ENCODE measurements at regions not wholly inside any gene's neighbourhood (a gene's known extent, or its start where the extent isn't known, plus 50 kb on each side); places are given as distances from the start of the nearest gene placed in this dataset.

DNA sequence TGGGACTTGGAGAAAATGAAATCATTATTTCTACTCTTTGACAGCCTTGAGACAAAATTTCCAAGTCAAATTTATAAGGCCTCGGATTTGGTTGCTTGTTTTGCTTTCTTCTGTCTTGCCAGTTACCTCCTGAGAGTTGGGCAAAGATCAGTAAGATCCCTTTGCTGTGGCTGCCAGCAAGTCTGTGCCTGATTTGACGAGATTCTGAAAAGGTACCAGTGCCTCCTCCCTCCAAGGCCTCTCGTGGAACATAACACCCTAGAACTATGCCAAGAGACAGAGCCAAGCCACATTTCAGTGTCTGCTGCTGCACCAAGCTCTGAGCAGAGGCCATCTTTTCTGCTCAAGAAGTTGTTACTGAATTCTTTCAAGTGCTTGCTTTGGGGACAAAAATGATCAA lies 61.0 kb downstream of the GTPBP8 start:
- DNase-seq, result no peak

DNA sequence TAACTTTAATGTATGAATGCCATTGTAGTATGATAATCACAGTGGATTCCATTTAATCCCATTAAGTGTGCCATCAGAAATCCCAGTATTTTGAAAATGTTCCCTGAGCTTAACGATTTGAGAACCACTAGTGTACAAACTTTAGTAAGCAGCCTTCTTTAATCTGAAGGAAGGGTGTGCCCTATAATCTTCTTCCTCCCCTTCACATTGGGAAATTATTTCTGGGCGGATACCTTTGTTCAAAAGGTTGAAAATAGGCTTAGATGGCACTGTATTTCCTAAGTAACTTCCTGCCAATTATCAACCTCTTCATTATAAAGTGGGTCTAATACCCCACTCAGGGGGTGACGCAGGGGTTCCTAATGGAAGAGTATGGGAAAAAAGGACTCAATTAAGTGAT lies 62.4 kb downstream of the GTPBP8 start:
- no peak for DNase-seq

DNA sequence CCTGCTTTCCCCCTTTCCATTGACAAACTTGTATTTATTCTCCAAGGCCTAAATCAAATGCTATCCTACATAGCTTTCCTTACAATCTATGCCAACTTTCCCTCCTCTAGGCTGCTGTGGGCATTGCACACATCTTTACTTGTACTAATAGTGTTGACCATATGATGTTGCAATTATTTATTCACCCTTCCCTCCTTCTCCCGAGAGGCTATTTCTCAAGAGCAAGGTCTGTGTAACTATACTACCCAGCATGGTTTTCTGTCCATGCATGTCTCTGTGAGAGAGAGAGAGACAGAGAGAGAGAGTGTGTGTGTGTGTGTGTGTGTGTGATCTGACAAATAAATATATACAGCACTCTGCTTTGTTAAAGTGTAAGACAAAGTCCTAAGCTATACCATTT lies 63.8 kb downstream of the GTPBP8 start:
- DNase-seq, result no peak

GRCh38 chr3:113055201-113055600 lies 64.4 kb downstream of the GTPBP8 start:
- DNase-seq, result no peak

DNA sequence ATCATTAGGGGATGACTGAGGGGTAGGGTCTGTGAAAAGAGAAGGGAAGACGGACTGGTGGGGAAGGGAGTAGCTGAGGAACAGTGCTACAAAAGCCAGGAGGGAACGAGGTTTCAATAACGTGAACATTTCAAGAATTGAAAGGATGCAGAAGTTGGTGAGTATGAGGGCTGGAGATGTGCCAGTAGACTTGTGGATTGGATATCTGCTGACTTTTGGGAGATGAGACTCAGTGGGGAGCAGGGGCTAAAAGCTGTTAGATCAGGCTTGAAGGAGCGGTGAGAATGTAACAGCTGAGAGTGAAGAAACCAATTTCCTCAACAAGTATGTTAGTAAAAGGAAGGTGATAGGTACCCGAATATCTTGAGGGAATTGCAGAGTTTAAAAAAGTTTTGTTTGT lies 65.2 kb downstream of the GTPBP8 start:
- DNase-seq, result no peak

- no peak for DNase-seq
Observed at GRCh38 chr3:113057117-113057516, 66.3 kb downstream of the GTPBP8 start.

GRCh38 chr3:113058188-113058587 lies 67.4 kb downstream of the GTPBP8 start:
- no peak for DNase-seq

- no peak for DNase-seq
Observed at GRCh38 chr3:113062705-113063104, 71.9 kb downstream of the GTPBP8 start.

GRCh38 chr3:113063126-113063894 lies 72.5 kb downstream of the GTPBP8 start:
- no peak for DNase-seq

DNA sequence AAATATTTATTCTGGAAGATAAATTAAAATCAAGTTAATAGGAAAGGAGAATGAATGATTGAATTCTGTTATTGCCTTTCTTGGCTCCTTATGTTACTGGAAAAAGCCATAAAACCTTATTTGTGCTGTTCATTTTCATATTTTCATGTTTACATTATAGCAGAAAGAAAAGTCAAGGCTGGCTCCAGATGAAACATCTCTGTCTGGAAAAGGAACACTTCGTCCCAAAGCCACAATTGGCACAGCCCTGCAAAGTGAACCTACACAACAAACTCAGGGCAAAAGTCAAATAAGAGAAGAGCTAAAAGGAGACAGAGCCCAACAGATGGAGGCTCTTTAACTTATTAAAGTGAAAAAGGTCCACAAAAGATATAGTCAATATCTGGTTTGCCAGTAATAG lies 73.4 kb downstream of the GTPBP8 start:
- no peak for DNase-seq

- no peak for DNase-seq
Observed at GRCh38 chr3:113065336-113065735, 74.6 kb downstream of the GTPBP8 start.

GRCh38 chr3:113070072-113070640 lies 79.4 kb downstream of the GTPBP8 start:
- DNase-seq, result no peak

- DNase-seq, result no peak
Observed at GRCh38 chr3:113070681-113071113, 79.9 kb downstream of the GTPBP8 start.

DNA sequence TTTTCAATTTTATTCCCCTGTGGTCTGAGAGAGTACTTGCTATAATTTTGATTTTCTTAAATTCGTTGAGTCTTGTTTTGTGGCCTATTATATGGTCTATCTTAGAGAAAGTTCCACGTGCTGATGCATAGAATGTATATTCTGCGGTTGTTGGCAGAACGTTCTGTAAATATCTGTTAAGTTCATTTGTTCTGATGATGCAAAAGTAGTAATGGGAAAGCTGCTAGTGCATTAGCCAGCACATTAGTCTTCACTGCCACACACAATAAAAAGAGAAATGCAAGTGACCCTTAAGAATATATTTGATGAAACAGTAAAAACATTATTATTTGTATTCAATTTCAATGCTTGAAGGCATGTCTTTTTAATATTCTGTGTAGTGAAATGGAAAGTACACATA lies 84.8 kb downstream of the GTPBP8 start:
- DNase-seq, result no peak

- no peak for DNase-seq
Observed at GRCh38 chr3:113079218-113079961, 88.6 kb downstream of the GTPBP8 start.

DNA sequence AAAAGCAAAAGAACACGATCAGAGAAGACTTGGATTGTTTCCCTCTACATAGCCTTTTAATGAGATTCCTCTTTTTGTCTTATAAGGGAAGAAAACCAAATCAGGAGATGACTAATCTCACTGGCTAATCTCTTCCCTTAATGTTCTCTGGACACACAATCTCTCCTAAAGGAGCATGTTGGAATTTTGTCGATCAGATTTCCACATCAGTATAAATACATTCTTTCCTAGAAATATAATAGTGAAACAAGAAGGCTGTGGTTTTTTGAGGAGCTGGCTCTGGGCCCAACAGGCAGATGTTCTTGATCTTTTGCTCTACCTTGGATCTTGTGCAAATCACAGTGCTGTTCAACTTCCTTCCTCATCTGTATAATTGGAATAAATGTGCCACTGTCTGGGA lies 94.0 kb downstream of the GTPBP8 start:
- peak; percentile 70 for DNase-seq

DNA sequence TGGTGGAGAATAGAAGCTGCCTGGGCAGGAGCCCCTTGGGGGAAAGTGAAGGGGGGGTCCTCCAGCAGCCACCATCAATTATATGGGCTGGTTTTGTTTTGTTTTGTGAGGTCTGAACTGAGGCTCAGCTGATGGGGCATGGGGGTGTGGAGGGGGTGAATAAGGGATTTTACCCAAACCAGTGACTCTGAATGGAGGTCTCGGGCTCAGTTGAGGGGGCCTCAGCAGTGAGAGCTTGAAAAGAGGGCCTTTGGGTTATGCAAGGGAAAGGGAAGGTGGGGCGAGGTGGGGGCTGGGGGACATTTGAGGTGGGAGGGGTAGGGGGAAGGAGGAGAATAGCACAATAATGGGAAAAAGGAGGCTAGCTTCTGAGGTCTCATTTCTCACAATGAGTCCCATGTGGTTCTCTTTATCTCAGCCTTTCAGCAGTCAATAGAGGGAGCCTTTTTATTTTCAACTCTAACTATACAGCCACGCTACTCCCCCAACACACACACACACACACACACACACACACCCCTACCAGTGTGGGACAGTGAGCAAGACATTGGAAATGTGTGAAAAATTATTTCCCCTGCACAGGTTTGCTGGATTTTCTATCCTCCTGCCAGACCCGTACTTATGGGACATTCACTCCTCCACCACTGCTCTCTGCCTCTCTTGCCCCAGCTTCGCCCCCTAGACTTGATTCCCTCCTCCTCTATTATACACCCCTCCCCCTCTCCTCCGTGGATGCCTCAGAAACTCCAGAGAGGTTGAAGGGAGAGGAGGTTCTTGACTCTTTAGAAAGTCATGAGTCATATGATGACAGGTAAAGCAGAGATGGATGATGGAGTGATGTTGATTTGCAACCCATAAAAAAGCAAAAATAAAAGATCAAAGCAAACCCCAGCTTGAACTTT lies 96.0 kb downstream of the GTPBP8 start:
- DNase-seq, result no peak

DNA sequence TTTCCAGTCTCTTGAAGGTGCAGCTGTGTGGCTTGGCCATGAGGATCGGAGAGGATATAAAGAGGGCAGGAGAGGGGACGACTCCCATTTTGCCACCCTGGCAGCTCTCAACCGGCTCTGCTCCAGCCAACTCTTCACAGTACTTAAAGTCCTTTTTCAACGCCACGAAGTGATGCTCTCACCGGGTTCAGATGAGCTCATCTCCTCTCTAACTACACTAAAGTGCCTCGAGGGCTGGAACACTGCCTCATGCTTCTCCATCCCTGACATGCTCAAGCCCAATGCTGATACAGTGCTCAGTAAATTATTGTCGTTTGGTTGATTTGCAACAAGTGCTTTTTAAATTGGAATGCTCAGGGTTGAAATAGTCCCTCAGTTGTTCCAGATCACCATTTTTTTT lies 97.8 kb downstream of the GTPBP8 start:
- DNase-seq, result no peak

DNA sequence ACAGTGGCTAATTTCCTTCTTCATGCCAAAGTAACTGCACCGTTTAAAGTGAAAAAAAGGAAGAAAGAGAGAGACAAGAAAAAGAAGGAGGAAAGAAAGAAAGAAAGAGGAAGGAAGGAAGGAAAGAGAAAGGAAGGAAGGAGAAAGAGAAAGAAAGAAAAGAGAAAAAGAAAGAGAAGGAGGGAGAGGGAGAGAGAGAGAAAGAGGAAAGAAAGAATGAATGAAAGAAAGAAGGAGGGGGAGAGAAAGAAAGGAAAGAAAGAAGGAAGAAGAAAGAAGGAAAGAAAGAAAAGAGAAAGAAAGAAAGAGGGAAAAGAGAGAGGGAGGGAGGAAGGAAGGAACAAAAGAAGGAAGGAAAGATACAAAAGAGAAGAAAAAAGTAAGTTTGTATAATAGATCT lies 100.6 kb downstream of the GTPBP8 start:
- no peak for DNase-seq

- DNase-seq, result peak; percentile 91
Observed at GRCh38 chr3:113092746-113093145, 102.0 kb downstream of the GTPBP8 start.

DNA sequence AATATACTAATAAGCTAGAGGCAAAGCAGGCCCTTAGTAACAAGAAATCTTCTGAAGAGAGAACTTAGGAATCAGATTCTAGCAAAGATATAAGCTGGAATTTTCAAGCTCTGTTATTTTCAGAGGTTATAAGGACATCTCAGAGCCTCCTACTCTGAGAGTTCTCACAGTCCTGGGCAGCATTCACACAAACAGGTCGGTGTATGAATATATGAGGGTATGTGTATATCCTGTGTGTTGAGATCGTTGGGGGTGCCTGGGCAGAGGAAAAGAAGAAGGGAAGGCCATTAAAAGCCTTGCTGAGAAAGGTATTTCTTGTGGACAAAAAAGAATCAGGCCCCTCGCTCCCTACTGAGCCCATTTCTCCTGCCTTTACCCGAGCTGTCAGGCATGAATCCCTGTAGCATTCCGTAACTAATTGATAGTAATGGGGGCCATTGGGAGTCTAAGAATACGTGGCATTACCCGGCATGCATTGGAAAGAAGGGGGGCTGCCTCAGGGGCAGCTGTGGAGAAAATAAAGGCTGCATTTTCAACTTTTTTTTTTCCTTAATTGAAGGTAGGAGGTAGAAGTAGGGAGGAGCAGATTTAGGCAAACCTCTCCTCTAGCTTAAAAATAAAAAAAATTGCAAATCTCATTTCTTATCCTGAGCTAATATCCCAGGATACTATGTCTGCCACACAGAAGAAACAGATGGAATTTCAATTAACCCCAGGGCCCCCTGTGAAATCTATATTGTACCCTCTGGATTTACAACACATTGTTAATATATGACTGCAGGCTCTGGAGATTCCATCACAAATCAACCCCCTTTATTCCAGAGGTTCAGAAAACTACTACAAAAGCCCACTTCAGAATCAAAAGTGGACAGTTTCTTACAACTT lies 103.8 kb downstream of the GTPBP8 start:
- DNase-seq, result peak; percentile 46
